ENCODE measurements at regions not wholly inside any gene's neighbourhood (a gene's known extent, or its start where the extent isn't known, plus 50 kb on each side); places are given as distances from the start of the nearest gene placed in this dataset.

- no peaks in the 10 kb centered on the region for H3K9me2 ChIP-seq (replicated peaks; ENCODE audit: insufficient read depth, low read length)
- no peaks in the 10 kb centered on the region for H4K20me1 ChIP-seq (ENCODE audit: insufficient read depth, low read length)
- H3K27me3 ChIP-seq (replicated peaks; ENCODE audit: insufficient read depth, low read length), result no peaks in the 10 kb centered on the region
- H3K36me3 ChIP-seq (replicated peaks; ENCODE audit: insufficient read depth, low read length), result no peaks in the 10 kb centered on the region
- no peaks in the 10 kb centered on the region for H3K4me1 ChIP-seq (ENCODE audit: low read length)
- TF ChIP-seq EZH2 (optimal IDR thresholded peaks at IDR 0.05; ENCODE audit: low read depth, low read length), result no peak
- H3F3A ChIP-seq (ENCODE audit: insufficient read depth, low read length), result no peaks in the 10 kb centered on the region
- no peak overlapping the region for H3K9ac ChIP-seq (ENCODE audit: low read length)
- no peak for DNase-seq
- H3K27ac ChIP-seq (ENCODE audit: low read length), result no peak overlapping the region
- H3K79me2 ChIP-seq (ENCODE audit: low read length), result no peaks in the 10 kb centered on the region
- no peak overlapping the region for H3K4me3 ChIP-seq (ENCODE audit: low read length)
- no peak overlapping the region for H3K4me2 ChIP-seq (ENCODE audit: low read depth, low read length)
- H3K9me3 ChIP-seq (replicated peaks; ENCODE audit: insufficient read depth, low read length), result no peaks in the 10 kb centered on the region
- H2AFZ ChIP-seq (ENCODE audit: low read length), result no peak overlapping the region
These were observed 491.7 kb downstream of the SETD4 start for GRCh38 chr21:35568643-35569042.

- Histone ChIP-seq H3K4me3 (ENCODE audit: low read length) (no peak overlapping the region), H3K4me2 (ENCODE audit: low read depth, low read length) (no peak overlapping the region)
These were observed 493.5 kb downstream of the SETD4 start for GRCh38 chr21:35566874-35567273.

GRCh38 chr21:35565204-35565611 is 495.1 kb downstream of the SETD4 start:
- no peaks in the 10 kb centered on the region for H3K9me3 ChIP-seq (replicated peaks; ENCODE audit: insufficient read depth, low read length)
- no peaks in the 10 kb centered on the region for H3K79me2 ChIP-seq (ENCODE audit: low read length)
- H3F3A ChIP-seq (ENCODE audit: insufficient read depth, low read length), result no peaks in the 10 kb centered on the region
- no peaks in the 10 kb centered on the region for H4K20me1 ChIP-seq (ENCODE audit: insufficient read depth, low read length)
- H3K9ac ChIP-seq (ENCODE audit: low read length), result no peak overlapping the region
- DNase-seq, result no peak
- no peaks in the 10 kb centered on the region for H3K27me3 ChIP-seq (replicated peaks; ENCODE audit: insufficient read depth, low read length)
- no peak overlapping the region for H2AFZ ChIP-seq (ENCODE audit: low read length)
- no peaks in the 10 kb centered on the region for H3K9me2 ChIP-seq (replicated peaks; ENCODE audit: insufficient read depth, low read length)
- no peak overlapping the region for H3K27ac ChIP-seq (ENCODE audit: low read length)
- H3K4me3 ChIP-seq (ENCODE audit: low read length), result no peak overlapping the region
- H3K4me2 ChIP-seq (ENCODE audit: low read depth, low read length), result no peak overlapping the region
- no peaks in the 10 kb centered on the region for H3K36me3 ChIP-seq (replicated peaks; ENCODE audit: insufficient read depth, low read length)
- no peaks in the 10 kb centered on the region for H3K4me1 ChIP-seq (ENCODE audit: low read length)
- TF ChIP-seq CTCF (IDR thresholded peaks at IDR 0.05; ENCODE audit: low read length), result no peak
- no peak for TF ChIP-seq EZH2phosphoT487 (IDR thresholded peaks at IDR 0.05; ENCODE audit: low read length)
- no peak for TF ChIP-seq EZH2 (optimal IDR thresholded peaks at IDR 0.05; ENCODE audit: low read depth, low read length)

More at GRCh38 chr21:35566874-35567273, 493.5 kb downstream of the SETD4 start:
- Histone ChIP-seq H2AFZ (ENCODE audit: low read length) (no peak overlapping the region), H3K79me2 (ENCODE audit: low read length) (no peaks in the 10 kb centered on the region), H3K9ac (ENCODE audit: low read length) (no peak overlapping the region), H3K36me3 (replicated peaks; ENCODE audit: insufficient read depth, low read length) (no peaks in the 10 kb centered on the region), H3K27me3 (replicated peaks; ENCODE audit: insufficient read depth, low read length) (no peaks in the 10 kb centered on the region), H3K9me2 (replicated peaks; ENCODE audit: insufficient read depth, low read length) (no peaks in the 10 kb centered on the region), H3K27ac (ENCODE audit: low read length) (no peak overlapping the region), H3F3A (ENCODE audit: insufficient read depth, low read length) (no peaks in the 10 kb centered on the region), H3K9me3 (replicated peaks; ENCODE audit: insufficient read depth, low read length) (no peaks in the 10 kb centered on the region), H3K4me1 (ENCODE audit: low read length) (no peaks in the 10 kb centered on the region), H4K20me1 (ENCODE audit: insufficient read depth, low read length) (no peaks in the 10 kb centered on the region)
- TF ChIP-seq CTCF (IDR thresholded peaks at IDR 0.05; ENCODE audit: low read length), result no peak
- TF ChIP-seq EZH2 (optimal IDR thresholded peaks at IDR 0.05; ENCODE audit: low read depth, low read length), result no peak
- no peak for TF ChIP-seq EZH2phosphoT487 (IDR thresholded peaks at IDR 0.05; ENCODE audit: low read length)
- no peak for DNase-seq

DNA sequence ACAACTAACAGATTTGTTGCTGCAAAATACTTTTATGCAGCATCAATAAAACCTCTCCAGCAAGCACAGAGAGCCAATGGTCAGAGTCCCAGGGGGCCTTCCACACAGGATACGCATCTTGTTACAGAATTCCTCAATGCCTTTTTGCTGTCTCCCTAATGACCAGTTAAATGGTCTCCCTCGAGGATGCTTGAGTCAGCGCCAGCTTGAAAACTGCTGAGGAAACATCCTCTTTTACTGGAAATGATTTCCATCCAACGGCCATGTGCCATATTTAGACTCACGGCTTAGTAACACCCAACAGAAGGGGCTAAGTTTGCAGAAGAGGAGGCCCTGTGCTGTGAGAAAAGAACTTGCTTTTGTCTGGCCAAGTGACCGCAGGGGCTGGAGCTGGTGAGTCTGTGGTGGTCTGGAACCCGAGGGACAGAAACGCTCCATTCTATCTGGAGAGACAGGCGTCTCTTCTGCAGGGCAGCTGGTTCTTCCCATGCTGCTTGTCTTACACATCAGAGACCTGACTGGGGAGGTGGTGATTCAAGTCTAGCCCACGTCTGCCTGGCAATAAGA is 496.4 kb downstream of the SETD4 start:
- H2AFZ ChIP-seq (ENCODE audit: low read length), result no peak overlapping the region
- no peaks in the 10 kb centered on the region for H3K36me3 ChIP-seq (replicated peaks; ENCODE audit: insufficient read depth, low read length)
- H3F3A ChIP-seq (ENCODE audit: insufficient read depth, low read length), result no peaks in the 10 kb centered on the region
- H3K9me2 ChIP-seq (replicated peaks; ENCODE audit: insufficient read depth, low read length), result no peaks in the 10 kb centered on the region
- H3K27me3 ChIP-seq (replicated peaks; ENCODE audit: insufficient read depth, low read length), result no peaks in the 10 kb centered on the region
- H3K4me1 ChIP-seq (ENCODE audit: low read length), result no peaks in the 10 kb centered on the region
- H3K9me3 ChIP-seq (replicated peaks; ENCODE audit: insufficient read depth, low read length), result no peaks in the 10 kb centered on the region
- H3K79me2 ChIP-seq (ENCODE audit: low read length), result no peaks in the 10 kb centered on the region
- no peak overlapping the region for H3K4me2 ChIP-seq (ENCODE audit: low read depth, low read length)
- TF ChIP-seq EZH2phosphoT487 (IDR thresholded peaks at IDR 0.05; ENCODE audit: low read length) (no peak), CTCF (IDR thresholded peaks at IDR 0.05; ENCODE audit: low read length) (no peak), EZH2 (optimal IDR thresholded peaks at IDR 0.05; ENCODE audit: low read depth, low read length) (no peak)
- H3K4me3 ChIP-seq (ENCODE audit: low read length), result no peak overlapping the region
- H3K9ac ChIP-seq (ENCODE audit: low read length), result no peak overlapping the region
- no peaks in the 10 kb centered on the region for H4K20me1 ChIP-seq (ENCODE audit: insufficient read depth, low read length)
- H3K27ac ChIP-seq (ENCODE audit: low read length), result no peak overlapping the region
- DNase-seq, result no peak
